GM20431 (cell line): ENCODE measurements at regions not wholly inside any gene's neighbourhood (a gene's known extent, or its start where the extent isn't known, plus 50 kb on each side); places are given as distances from the start of the nearest gene placed in this dataset.
"Not testable (repeated sequence)": the region's sequence is repeated elsewhere in the genome, so short reads cannot be mapped to it uniquely, and the experiment has no call there.

Experiments
- in situ Hi-C: fragments of 300-500 bp; cut with MseI, MboI; formaldehyde crosslinking; loops from one replicate; pipeline ENCODE4 v1.15.0; 2020; ENCODE audit warnings: low sequenced_read_pairs; ENCODE audit not compliant: unreplicated experiment

GRCh38 chr1:181190364-181191035 lies 102.0 kb downstream of the IER5 start:
- in situ Hi-C loops: loop anchor here (10.0 kb wide), 1 partner anchor 224 kb away; no protein-coding TSS in a partner anchor

GRCh38 chr1:181191494-181192040 lies 103.1 kb downstream of the IER5 start:
- in situ Hi-C loops: loop anchor here (10.0 kb wide), 1 partner anchor 223 kb away; no protein-coding TSS in a partner anchor

GRCh38 chr1:181192316-181192715 lies 103.8 kb downstream of the IER5 start:
- in situ Hi-C loops: loop anchor here (10.0 kb wide), 1 partner anchor 222 kb away; no protein-coding TSS in a partner anchor

DNA sequence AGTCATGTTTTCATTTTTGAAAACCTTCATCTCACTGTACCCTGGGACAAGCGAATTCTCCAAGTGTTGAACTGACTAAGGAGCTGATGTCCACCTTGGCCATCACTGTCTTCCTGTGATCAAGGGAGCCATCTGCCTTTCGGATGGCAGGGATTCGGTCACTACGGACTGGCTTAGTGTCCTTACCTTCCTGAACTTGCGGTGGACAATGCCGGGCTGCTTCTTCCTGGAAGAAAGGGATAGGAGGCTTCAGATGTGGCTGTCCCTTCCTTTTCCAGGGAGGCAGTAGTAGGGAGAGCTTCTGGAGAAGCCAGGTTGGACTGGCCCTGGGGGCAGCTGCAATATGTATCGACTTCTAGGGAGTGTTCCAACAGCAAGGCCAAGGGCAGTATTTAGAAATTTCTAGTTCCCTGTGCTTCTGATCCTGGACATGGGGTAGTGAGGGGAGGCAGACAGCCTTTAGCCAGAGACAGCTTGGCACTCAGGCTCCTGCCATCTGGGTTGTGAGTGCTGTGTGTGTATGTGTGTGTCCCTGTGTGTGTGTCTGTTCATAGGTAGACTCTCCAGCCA lies 114.6 kb downstream of the IER5 start:
- in situ Hi-C loops: loop anchor here (25.0 kb wide), 1 partner anchor 859 kb away; the partner anchor contains the start of gene ZNF648

- in situ Hi-C loops: loop anchor here (25.0 kb wide), 1 partner anchor 858 kb away; the partner anchor contains the start of gene ZNF648
These were observed 116.0 kb downstream of the IER5 start for GRCh38 chr1:181204530-181204929.

DNA sequence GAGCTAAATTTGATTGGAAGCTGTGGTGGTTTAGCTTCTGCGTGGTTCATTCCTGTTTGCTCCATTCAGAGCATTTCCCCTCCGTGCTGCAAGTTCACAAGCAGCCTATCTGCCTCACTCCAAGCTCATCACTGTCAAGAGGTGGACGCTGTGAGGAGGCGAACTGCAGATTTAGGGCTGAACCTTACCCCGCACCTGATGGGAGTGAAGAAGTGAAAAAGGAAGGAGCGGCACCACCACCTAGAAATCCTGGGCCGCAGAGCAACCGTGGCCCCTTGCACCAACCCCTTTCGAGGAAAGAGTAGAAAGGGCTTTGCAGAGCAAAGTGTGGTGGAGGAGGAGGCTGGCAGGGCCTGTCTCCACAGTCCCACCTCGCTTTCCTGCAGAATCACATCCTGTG lies 117.4 kb downstream of the IER5 start:
- in situ Hi-C loops: loop anchor here (25.0 kb wide), 1 partner anchor 856 kb away; the partner anchor contains the start of gene ZNF648

- in situ Hi-C loops: loop anchor here (25.0 kb wide), 1 partner anchor 856 kb away; the partner anchor contains the start of gene ZNF648
These were observed 118.0 kb downstream of the IER5 start for GRCh38 chr1:181206513-181206912.

DNA sequence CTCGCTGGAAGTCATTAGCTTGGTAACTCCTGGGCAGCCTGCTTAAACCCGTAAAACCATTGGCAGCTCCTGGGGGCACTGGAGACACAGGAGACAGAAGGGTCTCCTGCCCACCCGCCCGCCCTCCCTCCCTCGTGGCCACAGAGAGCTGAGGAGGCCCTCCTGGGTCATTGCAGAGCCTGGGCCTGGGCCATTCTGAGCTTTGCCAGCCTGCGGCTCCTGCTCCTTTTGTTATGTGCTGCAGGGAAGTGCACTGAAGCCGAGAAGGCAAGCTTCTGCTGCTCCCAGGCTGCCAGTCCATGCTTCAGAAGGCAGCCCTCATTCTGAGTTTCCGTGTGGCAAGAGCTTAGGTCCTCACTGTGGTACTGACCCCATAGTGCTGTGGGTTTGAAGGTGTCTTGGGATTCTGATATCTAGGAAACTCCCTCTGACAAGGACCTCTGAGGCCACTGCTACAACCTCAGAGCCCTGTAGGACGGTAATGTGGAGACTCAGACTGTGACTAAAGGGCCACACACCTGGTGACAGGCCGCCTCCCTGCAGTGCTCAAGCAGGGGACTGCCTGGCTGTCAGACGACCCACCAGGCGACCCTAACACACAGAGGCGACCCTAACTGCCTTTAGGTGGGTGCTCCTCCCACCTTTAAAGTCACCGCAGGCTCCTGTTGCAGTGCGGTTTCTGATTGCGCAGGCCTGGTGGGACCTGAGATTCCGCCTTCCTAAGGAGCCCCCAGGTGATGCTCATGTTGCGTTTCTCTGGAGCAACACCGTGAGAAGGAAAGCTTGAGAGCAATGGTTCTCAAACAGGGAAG lies 118.7 kb downstream of the IER5 start:
- in situ Hi-C loops: loop anchor here (25.0 kb wide), 1 partner anchor 855 kb away; the partner anchor contains the start of gene ZNF648

GRCh38 chr1:181208083-181208482 lies 119.6 kb downstream of the IER5 start:
- in situ Hi-C loops: loop anchor here (25.0 kb wide), 1 partner anchor 854 kb away; the partner anchor contains the start of gene ZNF648

- in situ Hi-C loops: loop anchor here (25.0 kb wide), 1 partner anchor 853 kb away; the partner anchor contains the start of gene ZNF648
These were observed 120.5 kb downstream of the IER5 start for GRCh38 chr1:181208967-181209366.

DNA sequence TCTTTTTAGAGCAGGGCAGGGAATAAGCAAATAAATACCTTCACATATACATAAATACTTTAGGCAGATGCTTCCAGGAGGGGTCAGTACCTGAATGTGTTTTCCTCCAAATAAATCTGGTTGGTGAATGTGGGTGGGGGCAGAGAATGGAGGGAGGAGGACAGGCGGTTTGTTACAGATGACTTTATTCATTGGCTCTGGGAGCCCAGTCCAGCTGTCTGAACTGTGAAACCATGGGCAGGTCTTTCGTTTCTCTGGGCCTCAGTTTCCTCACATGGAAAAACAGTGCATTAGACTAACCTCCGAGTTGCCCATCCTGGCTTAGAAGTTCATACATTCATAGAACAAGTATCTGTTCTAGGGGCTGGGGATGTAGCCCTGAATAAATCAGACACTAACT lies 124.6 kb downstream of the IER5 start:
- in situ Hi-C loops: loop anchor here (25.0 kb wide), 1 partner anchor 849 kb away; the partner anchor contains the start of gene ZNF648

DNA sequence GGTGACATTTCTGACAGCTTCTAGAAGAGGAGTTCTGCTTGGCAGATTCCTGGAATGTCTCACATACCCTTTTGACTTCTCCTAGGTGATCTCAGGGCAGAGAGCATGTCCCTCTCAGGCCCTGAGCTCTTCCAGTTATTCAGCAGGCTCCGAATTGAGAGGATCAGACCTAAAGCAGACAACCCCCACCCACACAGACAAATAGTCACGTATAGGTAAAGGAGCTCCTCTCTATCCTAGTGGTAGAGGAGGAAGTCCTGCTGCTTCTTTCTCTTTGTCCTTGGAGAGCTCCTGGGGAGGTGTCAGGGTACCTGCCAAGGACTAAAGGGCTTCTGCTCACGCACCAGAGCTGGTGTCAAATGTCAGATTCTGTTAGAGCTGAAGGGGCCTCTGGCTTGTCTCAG lies 128.1 kb downstream of the IER5 start:
- in situ Hi-C loops: loop anchor here (25.0 kb wide), 1 partner anchor 846 kb away; the partner anchor contains the start of gene ZNF648

DNA sequence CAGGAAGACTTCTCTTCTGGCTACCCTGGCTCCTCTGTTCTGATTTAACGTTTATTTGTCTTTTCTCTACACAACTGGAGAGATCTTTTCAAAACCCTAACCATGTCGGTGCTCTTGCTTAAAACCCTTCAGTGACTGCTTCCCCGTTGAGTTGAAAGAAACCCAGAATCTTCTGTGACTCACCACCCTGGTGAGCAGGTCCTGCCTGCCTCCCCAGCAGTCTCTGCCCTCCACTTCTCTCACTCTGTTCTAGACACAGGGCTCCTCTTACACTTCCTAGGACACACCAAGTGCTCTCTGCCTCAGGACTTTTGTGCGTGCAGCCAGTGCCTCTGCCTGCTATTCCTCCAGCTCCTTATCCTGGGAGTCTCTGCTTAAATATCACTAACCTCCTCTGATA lies 131.4 kb downstream of the IER5 start:
- in situ Hi-C loops: loop anchor here (25.0 kb wide), 1 partner anchor 842 kb away; the partner anchor contains the start of gene ZNF648

- in situ Hi-C loops: loop anchor here (25.0 kb wide), 1 partner anchor 841 kb away; the partner anchor contains the start of gene ZNF648
These were observed 132.6 kb downstream of the IER5 start for GRCh38 chr1:181221078-181221477.

DNA sequence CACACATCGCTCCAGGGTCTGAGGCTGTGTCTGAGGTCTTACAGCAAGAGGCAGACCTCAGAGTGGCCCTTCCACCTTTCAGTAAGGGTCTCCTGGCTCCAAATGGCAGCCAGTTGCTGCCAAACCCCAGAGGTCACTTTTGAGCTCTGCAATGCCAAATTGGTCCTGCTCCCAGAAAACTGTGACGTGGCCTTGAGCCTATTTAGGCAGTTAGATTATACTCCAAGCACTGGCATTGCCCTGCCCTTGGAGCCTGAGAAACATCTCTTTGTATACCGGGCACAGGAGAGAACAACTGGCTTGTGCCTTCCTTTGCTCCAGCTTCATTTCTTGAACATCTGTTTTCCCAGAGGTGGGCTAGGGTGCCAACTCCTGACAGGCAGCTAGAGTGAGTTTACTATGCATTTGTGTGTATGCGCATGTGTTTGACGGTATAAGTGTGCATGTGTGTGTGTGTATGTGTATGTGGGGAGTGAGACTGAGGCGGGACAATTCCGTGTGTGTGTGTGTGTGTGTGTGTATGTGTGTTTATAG lies 134.5 kb downstream of the IER5 start:
- in situ Hi-C loops: loop anchor here (25.0 kb wide), 1 partner anchor 839 kb away; the partner anchor contains the start of gene ZNF648

DNA sequence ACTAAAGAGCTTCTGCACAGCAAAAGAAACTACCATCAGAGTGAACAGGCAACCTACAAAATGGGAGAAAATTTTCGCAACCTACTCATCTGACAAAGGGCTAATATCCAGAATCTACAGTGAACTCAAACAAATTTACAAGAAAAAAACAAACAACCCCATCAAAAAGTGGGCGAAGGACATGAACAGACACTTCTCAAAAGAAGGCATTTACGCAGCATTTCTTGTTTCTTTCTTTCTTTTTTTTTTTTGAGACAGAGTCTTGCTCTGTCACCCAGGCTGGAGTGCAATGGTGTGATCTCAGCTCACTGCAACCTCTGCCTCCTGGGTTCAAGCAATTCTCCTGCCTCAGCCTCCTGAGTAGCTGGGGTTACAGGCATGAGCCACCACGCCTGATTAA lies 138.2 kb downstream of the IER5 start:
- in situ Hi-C loops: not testable (repeated sequence)

DNA sequence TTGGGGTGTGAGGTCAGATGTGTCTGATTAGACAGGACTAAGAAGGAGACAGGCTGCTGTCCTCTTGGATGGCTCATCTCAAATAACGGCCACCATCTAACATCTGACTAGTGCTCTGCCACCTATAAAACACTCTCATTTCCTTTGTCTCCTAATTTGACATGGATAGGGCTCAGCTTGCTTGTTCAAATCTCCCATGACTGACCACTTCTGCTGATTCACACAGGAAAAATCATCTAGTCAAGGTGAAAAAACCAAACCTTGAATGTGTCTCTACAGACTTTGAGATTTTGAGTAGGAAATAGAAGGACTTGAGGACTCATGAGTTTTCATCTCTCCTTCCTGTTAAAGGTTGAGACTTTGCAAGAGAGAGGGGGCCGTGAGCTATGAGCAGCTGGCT lies 150.6 kb downstream of the IER5 start:
- in situ Hi-C loops: no loop called here

DNA sequence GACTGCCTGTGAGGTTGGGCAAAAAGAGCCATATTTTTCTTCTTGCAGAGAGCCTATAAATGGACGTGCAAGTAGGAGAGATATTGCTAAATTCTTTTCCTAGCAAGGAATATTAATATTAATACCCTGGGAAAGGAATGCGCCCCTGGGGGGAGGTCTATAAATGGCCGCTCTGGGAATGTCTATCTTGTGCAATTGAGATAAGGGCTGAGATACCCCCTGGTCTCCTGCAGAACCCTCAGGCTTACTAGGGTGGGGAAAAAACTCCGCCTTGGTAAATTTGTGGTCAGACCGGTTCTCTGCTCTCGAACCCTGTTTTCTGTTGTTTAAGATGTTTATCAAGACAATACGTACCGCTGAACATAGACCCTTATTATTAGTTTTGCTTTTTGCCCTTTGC lies 157.8 kb downstream of the IER5 start:
- in situ Hi-C loops: not testable (repeated sequence)

DNA sequence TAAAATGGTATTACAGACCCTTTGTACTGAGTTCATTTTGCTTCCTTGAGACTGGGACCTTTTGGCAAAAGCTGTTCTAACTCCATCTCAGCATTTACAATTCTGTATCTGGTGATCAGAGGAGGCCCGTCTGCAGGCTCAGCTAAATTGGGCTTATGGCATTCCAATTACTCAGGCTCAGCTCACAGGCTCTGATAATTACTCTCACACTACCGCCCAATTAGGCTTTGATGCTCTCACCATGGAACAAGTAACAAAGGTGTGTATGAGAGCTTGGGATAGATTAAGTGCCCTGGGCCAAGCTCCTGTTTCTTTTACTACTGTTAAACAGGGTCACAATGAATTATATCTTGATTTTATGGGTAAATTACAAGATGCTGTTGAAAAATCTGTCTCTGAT lies 159.9 kb downstream of the IER5 start:
- in situ Hi-C loops: not testable (repeated sequence)
